ENCODE measurements at regions not wholly inside any gene's neighbourhood (a gene's known extent, or its start where the extent isn't known, plus 50 kb on each side); places are given as distances from the start of the nearest gene placed in this dataset.
"Not testable (repeated sequence)": the region's sequence is repeated elsewhere in the genome, so short reads cannot be mapped to it uniquely, and the experiment has no call there.

DNA sequence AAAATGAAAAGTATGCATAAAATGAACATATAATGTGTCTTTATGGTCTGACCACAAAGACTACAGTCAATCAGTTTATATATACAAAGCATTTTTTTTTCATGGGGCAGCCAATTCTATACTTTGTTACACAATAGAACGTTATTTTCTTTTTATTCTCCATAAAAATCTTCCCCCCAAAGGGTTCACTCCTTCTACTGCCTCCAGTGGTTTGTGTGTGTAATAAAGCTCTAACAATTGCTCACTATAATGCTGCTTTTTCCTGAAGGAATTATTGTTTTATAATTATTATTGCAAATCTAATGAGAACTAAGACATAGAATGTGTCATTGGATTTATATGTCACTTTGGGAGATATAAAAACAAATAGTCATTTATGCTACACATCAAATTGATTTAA, 664.1 kb upstream of the PABPC4L start:
- no peak overlapping the region for H3K4me3 Mint-ChIP-seq
- H3K9me3 Mint-ChIP-seq, result peaks cover 22% of the 10 kb centered on the region
- H3K27me3 Mint-ChIP-seq (ENCODE audit: low read depth), result no peaks in the 10 kb centered on the region
- H3K36me3 Mint-ChIP-seq (ENCODE audit: low read depth), result no peaks in the 10 kb centered on the region
- H3K4me1 Mint-ChIP-seq (ENCODE audit: low read depth), result no peaks in the 10 kb centered on the region
- no peak overlapping the region for H3K27ac Mint-ChIP-seq
- DNase-seq (ENCODE audit: low spot score), result no peak

DNA sequence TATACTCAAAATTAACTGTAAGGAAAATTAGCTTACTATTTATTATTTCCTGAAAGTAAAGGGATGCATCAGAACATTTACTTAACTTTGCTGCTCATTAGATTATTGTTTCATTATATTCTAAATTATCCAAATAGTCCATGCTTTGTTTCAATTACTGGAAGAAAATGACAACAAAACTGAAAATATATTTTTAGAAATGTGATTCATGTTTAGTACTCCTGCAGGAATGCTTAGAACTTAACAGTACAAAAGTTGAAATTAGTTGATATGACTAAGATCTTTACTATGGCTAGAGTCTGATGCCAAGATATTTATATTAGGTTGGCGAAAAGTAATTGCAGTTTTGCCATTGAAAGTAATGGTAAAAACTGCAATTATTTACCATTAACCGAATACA, 660.5 kb upstream of the PABPC4L start:
- Mint-ChIP-seq H3K36me3 (ENCODE audit: low read depth) (no peaks in the 10 kb centered on the region), H3K27ac (no peak overlapping the region), H3K27me3 (ENCODE audit: low read depth) (no peaks in the 10 kb centered on the region), H3K9me3 (peaks cover 10% of the 10 kb centered on the region), H3K4me1 (ENCODE audit: low read depth) (no peaks in the 10 kb centered on the region), H3K4me3 (no peak overlapping the region)
- DNase-seq (ENCODE audit: low spot score), result no peak

DNA sequence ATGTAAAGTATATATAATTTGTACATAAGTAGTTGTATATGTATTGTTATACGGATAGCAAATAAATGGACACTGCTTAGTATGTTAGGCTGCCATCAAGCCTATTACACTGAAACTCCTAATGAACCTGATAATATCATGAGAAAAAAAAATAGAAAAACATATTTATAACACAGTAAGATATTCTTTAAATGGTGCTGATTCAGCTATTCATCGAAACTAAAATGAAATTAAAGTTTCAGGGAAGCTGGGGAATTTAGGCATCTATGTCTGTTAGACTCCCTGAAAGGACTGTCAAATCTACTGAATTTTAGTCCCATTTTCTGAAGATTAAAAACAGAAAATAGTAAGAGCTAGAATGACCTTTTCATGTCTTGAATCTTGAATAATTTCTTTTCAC, 647.1 kb upstream of the PABPC4L start:
- Mint-ChIP-seq H3K27ac (no peak overlapping the region), H3K36me3 (ENCODE audit: low read depth) (no peaks in the 10 kb centered on the region), H3K4me1 (ENCODE audit: low read depth) (no peaks in the 10 kb centered on the region), H3K27me3 (ENCODE audit: low read depth) (no peaks in the 10 kb centered on the region), H3K9me3 (peaks cover 16% of the 10 kb centered on the region), H3K4me3 (no peak overlapping the region)
- no peak for DNase-seq (ENCODE audit: low spot score)

DNA sequence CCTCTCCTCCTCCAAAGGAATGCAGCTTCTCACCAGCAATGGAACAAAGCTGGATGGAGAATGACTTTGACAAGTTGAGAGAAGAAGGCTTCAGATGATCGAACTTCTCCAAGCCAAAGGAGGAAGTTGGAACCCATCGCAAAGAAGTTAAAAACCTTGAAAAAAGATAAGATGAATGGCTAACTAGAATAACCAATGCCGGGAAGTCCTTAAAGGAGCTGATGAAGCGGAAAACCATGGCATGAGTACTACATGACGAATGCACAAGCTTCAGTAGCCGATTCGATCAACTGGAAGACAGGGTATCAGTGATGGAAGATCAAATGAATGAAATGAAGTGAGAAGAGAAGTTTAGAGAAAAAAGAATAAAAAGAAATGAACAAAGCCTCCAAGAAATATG, 629.2 kb upstream of the PABPC4L start:
- H3K4me3 Mint-ChIP-seq; DNase-seq (ENCODE audit: low spot score); H3K36me3 Mint-ChIP-seq (ENCODE audit: low read depth); H3K27ac Mint-ChIP-seq; H3K27me3 Mint-ChIP-seq (ENCODE audit: low read depth); H3K4me1 Mint-ChIP-seq (ENCODE audit: low read depth): not testable (repeated sequence)
- peaks cover 30% of the 10 kb centered on the region for H3K9me3 Mint-ChIP-seq

DNA sequence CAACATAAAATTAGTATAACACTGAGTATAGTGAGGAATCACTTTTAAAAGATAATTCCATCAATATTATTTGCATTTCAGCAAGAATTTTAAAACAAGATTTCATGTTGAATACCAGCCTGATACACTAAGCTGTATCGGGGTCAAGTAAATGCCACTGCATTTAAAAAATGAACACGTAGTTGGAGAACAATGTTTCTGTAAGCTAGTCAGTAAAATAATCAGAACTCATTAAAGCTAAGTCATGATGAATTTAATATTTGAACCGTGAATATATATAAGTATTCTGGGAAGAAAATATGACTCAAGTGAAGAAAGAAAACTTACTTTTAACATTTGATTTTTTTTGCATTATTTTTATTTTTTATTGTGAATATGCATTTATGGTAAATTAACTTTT, 611.0 kb upstream of the PABPC4L start:
- no peaks in the 10 kb centered on the region for H3K36me3 Mint-ChIP-seq (ENCODE audit: low read depth)
- no peaks in the 10 kb centered on the region for H3K27me3 Mint-ChIP-seq (ENCODE audit: low read depth)
- peaks cover 11% of the 10 kb centered on the region for H3K9me3 Mint-ChIP-seq
- no peak overlapping the region for H3K4me3 Mint-ChIP-seq
- H3K27ac Mint-ChIP-seq, result no peak overlapping the region
- H3K4me1 Mint-ChIP-seq (ENCODE audit: low read depth), result no peaks in the 10 kb centered on the region
- no peak for DNase-seq (ENCODE audit: low spot score)

DNA sequence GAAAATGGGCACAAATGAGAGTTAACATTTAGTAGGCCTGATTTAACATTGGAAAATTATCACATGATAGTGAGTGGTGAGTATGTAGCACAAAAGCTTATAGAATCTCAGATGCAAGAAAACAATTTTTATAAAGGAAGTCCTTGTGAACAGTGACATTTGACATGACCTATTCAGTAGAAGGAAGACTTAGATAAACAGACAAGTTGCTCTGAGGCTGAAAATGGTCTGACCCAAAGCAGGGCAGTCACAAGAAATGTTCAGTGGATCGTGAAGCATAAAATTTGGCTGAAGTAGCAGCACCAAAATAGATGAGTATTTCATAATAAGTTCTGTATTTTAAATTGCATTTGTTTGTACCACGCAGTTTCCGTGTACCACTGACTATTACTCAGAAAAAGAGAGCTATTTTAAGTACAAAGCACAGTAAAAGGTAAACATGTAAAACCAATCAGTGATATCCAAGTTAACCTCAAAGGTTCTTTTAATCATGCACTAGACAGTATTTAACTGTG, 605.7 kb upstream of the PABPC4L start:
- Mint-ChIP-seq H3K36me3 (ENCODE audit: low read depth) (no peaks in the 10 kb centered on the region), H3K27ac (no peak overlapping the region), H3K27me3 (ENCODE audit: low read depth) (no peaks in the 10 kb centered on the region)

DNA sequence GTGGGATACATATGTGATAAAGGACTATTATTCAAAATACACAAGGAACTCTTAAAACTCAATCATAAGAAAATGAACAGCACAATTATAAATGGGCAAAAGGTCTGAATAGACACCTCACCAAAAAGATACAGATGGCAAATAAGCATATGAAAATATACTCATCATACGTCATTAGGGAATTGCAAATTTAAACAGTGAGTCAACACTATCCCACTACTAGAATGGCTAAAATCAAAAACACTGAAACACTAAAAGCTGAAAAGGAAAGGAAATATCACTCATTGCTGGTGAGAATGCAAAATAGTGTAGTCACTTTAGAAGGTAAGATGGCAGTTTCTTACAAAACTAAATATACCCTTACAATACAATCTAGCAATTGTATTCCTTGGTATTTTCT, 597.0 kb upstream of the PABPC4L start:
- no peak overlapping the region for H3K27ac Mint-ChIP-seq
- H3K4me3 Mint-ChIP-seq, result no peak overlapping the region
- H3K4me1 Mint-ChIP-seq (ENCODE audit: low read depth), result no peaks in the 10 kb centered on the region
- no peak for DNase-seq (ENCODE audit: low spot score)
- H3K27me3 Mint-ChIP-seq (ENCODE audit: low read depth), result no peaks in the 10 kb centered on the region
- H3K36me3 Mint-ChIP-seq (ENCODE audit: low read depth), result no peaks in the 10 kb centered on the region
- peaks cover 17% of the 10 kb centered on the region for H3K9me3 Mint-ChIP-seq

More for the DNA sequence above, 605.7 kb upstream of the PABPC4L start:
- H3K4me3 Mint-ChIP-seq, result no peak overlapping the region
- no peaks in the 10 kb centered on the region for H3K4me1 Mint-ChIP-seq (ENCODE audit: low read depth)
- no peak for DNase-seq (ENCODE audit: low spot score)
- peaks cover 8% of the 10 kb centered on the region for H3K9me3 Mint-ChIP-seq

DNA sequence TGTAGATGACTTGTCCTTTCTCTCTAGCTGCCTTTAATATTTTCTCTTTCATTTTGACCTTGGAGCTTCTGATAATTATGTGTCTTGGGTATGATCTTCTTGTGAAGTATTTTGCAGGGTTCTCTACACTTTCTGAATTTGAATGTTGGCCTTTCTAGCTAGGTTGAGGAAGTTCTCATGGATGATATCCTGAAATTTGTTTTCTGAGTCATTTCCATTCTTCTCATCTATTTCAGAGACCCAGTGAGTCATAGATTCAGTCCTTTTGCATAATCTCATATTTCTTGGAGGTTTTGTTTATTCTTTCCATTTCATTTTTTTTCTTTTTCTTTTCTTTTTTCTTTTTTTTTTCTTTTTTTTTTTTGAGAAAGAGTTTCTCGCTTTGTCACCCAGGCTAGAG, 585.7 kb upstream of the PABPC4L start:
- Mint-ChIP-seq H3K9me3 (peaks cover 56% of the 10 kb centered on the region), H3K27me3 (ENCODE audit: low read depth) (no peaks in the 10 kb centered on the region), H3K36me3 (ENCODE audit: low read depth) (no peaks in the 10 kb centered on the region), H3K27ac (no peak overlapping the region), H3K4me1 (ENCODE audit: low read depth) (no peaks in the 10 kb centered on the region), H3K4me3 (no peak overlapping the region)
- no peak for DNase-seq (ENCODE audit: low spot score)

DNA sequence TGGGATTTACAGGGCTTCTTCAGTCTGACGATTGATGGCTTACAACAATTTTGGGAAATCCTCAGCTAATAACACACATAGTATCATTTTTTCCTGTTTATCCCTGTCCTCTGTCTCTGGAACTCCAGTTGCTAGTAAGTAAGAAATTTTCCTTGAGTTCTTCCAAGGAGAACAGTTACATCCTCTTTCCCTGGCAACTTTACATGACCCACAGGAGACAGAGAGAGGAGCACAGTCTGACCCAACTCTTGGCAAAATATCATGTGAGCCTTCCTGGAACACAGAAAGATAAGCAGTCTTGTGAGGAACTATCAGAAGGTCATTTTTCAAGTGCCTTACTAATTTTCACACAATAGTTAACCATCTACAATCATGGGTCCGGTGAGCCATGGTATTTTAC, 578.7 kb upstream of the PABPC4L start:
- Mint-ChIP-seq H3K36me3 (ENCODE audit: low read depth) (no peaks in the 10 kb centered on the region), H3K9me3 (peaks cover 28% of the 10 kb centered on the region), H3K4me1 (ENCODE audit: low read depth) (no peaks in the 10 kb centered on the region), H3K27me3 (ENCODE audit: low read depth) (no peaks in the 10 kb centered on the region), H3K27ac (no peak overlapping the region), H3K4me3 (no peak overlapping the region)
- no peak for DNase-seq (ENCODE audit: low spot score)

DNA sequence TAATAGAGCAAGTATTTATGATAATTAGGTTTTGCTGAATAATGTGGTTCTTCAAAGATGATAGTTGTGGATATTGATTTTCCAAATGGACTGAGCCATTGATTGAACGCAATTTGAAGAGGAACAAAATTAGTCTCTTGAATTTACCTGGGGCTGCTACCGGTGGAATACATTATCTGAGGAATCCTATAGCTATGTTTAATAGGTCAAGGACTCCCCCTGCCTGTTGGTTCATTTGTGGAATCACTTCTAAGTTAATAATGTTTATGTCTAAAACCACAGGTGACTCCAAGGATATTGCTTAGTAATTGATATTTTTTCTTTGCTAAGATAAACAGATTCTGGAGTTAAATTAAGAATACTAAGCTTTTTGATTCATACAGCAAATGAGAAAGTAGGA, 576.0 kb upstream of the PABPC4L start:
- Mint-ChIP-seq H3K27ac (no peak overlapping the region), H3K4me3 (no peak overlapping the region), H3K4me1 (ENCODE audit: low read depth) (no peaks in the 10 kb centered on the region), H3K27me3 (ENCODE audit: low read depth) (no peaks in the 10 kb centered on the region), H3K36me3 (ENCODE audit: low read depth) (no peaks in the 10 kb centered on the region), H3K9me3 (peaks cover 16% of the 10 kb centered on the region)
- DNase-seq (ENCODE audit: low spot score), result no peak

DNA sequence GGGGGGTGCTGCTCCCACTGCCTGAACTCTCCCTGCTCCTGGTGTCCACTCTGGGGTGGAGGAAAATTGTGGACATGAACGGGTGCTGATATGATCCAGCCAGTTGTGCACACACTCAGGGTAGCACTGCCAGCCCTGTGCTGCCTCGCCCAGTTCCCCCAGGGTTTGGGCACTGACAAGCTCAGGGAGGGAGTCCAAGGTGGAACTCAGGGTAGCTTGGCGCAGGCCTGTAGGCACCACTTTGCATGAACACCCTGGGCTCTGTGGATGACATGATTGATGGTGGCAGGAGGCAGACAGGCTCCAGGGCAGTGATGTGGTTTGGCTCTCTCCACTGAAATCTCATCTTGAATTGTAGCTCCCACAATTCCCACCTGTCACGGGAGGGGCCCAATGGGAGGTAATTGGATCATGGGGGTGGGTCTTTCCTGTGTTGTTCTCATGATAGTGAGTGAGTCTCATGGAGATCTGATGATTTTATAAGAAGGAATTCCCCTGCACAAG, 572.0 kb upstream of the PABPC4L start:
- H3K27ac Mint-ChIP-seq, result no peak overlapping the region
- H3K9me3 Mint-ChIP-seq, result peaks cover 12% of the 10 kb centered on the region
- no peaks in the 10 kb centered on the region for H3K27me3 Mint-ChIP-seq (ENCODE audit: low read depth)
- H3K4me1 Mint-ChIP-seq (ENCODE audit: low read depth), result no peaks in the 10 kb centered on the region
- H3K4me3 Mint-ChIP-seq, result no peak overlapping the region
- DNase-seq (ENCODE audit: low spot score), result no peak
- no peaks in the 10 kb centered on the region for H3K36me3 Mint-ChIP-seq (ENCODE audit: low read depth)

DNA sequence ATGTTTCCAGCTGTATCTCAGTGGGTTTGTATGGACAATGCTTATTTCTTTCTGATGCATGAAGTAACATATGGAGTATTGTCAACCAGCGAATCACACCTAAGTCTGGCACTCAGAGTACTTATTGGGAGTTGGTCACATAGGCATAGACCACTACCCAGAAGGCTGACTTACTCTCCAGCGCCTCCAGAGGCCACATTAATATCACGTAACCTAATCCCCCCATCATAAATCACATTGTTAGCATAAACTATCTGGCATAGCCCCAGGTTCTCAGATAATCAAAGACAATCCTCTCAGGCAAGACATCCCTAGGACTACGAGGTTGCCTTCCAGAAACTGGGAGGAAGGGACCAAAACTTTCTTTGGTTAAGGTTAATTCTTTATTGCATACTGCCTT, 560.5 kb upstream of the PABPC4L start:
- Mint-ChIP-seq H3K4me3 (no peak overlapping the region), H3K27me3 (ENCODE audit: low read depth) (no peaks in the 10 kb centered on the region), H3K36me3 (ENCODE audit: low read depth) (no peaks in the 10 kb centered on the region), H3K4me1 (ENCODE audit: low read depth) (no peaks in the 10 kb centered on the region), H3K27ac (no peak overlapping the region), H3K9me3 (peaks cover 6% of the 10 kb centered on the region)
- no peak for DNase-seq (ENCODE audit: low spot score)

DNA sequence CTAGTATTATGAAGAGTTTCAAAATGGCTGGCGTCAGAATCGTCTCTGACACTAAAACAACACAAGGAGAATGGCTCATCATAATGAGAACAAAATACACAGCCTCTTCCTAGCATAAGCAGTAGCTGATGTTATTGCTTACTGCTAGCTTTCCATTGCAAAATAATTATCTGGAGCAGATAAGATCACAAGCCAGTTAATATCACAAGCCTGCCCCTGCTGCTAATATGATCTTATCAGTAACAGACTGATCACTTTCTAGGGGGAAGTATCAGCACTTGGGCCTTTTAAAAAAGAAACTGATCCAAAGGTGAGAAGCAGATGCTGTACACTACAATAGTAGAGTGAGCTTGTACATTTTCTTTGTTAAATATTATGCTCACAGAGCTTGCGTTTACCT, 554.8 kb upstream of the PABPC4L start:
- peaks cover 3% of the 10 kb centered on the region for H3K9me3 Mint-ChIP-seq
- no peaks in the 10 kb centered on the region for H3K36me3 Mint-ChIP-seq (ENCODE audit: low read depth)
- H3K4me1 Mint-ChIP-seq (ENCODE audit: low read depth), result no peaks in the 10 kb centered on the region
- H3K4me3 Mint-ChIP-seq, result no peak overlapping the region
- no peaks in the 10 kb centered on the region for H3K27me3 Mint-ChIP-seq (ENCODE audit: low read depth)
- DNase-seq (ENCODE audit: low spot score), result no peak
- no peak overlapping the region for H3K27ac Mint-ChIP-seq

DNA sequence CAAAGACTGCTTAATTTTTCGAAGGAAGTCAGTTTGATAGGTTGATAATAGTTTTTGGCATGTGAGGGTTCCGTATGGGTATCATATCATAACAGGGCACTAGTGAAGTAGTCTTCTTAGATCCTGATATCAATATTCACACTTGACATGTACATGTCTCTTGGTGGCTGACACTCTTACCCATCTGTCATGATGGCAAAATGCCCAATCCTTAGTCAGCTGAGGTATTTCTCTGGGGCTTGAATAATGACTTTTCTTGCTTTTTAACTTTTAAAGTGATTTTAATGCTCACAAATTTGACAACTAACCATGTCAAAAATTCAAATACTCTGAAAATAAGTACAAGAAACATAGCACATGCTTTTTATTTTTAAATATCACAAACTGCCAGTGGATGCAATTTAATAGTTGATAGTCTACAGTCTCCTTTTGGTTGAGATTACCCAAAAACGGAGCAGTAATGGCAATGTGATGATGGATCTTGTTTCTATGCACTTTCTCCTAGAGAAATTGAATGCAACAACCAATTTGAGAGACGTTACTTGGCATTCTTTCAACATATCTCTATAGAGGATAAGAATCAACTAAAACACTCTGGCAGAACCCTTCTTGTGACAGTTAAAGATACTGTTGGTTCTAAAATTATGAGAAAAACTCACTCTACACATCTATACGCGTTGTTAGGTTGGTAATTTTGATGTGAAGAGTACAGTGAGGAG, 552.9 kb upstream of the PABPC4L start:
- DNase-seq (ENCODE audit: low spot score), result no peak
- Mint-ChIP-seq H3K9me3 (peaks cover 7% of the 10 kb centered on the region), H3K27ac (no peak overlapping the region), H3K36me3 (ENCODE audit: low read depth) (no peaks in the 10 kb centered on the region), H3K27me3 (ENCODE audit: low read depth) (no peaks in the 10 kb centered on the region), H3K4me1 (ENCODE audit: low read depth) (no peaks in the 10 kb centered on the region), H3K4me3 (no peak overlapping the region)

DNA sequence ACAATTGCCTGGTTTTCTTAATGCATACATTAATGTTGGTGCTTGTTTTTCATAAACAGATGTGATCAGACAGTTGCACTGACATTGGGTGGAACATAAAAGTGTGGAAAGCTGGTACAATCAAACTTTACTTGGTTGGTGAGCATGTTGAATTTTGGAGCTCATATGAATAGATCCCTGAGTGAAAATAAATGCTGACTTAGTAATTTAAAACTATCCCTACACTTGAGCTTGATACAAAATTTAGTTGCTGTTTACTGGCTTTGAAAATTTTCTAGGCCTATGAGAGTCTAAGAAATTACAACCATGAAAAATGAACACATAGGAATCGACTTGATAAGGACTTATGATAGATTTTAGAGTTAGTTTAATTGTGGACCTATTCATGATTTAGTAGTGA, 551.8 kb upstream of the PABPC4L start:
- Mint-ChIP-seq H3K36me3 (ENCODE audit: low read depth) (no peaks in the 10 kb centered on the region), H3K4me3 (no peak overlapping the region), H3K27me3 (ENCODE audit: low read depth) (no peaks in the 10 kb centered on the region), H3K9me3 (peaks cover 11% of the 10 kb centered on the region), H3K27ac (no peak overlapping the region), H3K4me1 (ENCODE audit: low read depth) (no peaks in the 10 kb centered on the region)
- DNase-seq (ENCODE audit: low spot score), result no peak
